Lung (tissue), 11 donors: ENCODE measurements at regions not wholly inside any gene's neighbourhood (a gene's known extent, or its start where the extent isn't known, plus 50 kb on each side); places are given as distances from the start of the nearest gene placed in this dataset.

Source experiments
- ATAC-seq: fragments of 200-7000 bp; cut with Tn5 transposase; one replicate; pipeline ENCODE4 v1.9.1; 2020; ENCODE audit warnings: moderate number of reproducible peaks; ENCODE audit not compliant: insufficient read depth, low FRiP score
- DNase-seq, 3 donors: peaks; one replicate each; pipeline ENCODE4 v3.0.0-alpha.2; 2013 to 2017
- H3K27ac ChIP-seq, 2 donors: one replicate each; pipeline ENCODE4 v1.5.1; 2013; ENCODE audit warnings: mild to moderate bottlenecking in 2 of 2, moderate library complexity in 2 of 2, control low read depth in 1 of 2, inconsistent platforms in 1 of 2, low read depth in 1 of 2, low read length in 1 of 2
- H3K27me3 ChIP-seq, 3 donors: one replicate each; pipeline ENCODE4 v1.5.1; 2013; ENCODE audit warnings: low read length in 2 of 3; ENCODE audit not compliant: control insufficient read depth in 3 of 3, insufficient read depth in 3 of 3
- H3K36me3 ChIP-seq, 4 donors: one replicate each; pipeline ENCODE4 v1.5.1; 2013; ENCODE audit warnings: low read length in 4 of 4, mild to moderate bottlenecking in 1 of 4, moderate library complexity in 1 of 4; ENCODE audit not compliant: control insufficient read depth in 4 of 4, insufficient read depth in 4 of 4
- H3K4me1 ChIP-seq, 5 donors: one replicate each; pipeline ENCODE4 v1.5.1; 2013; ENCODE audit warnings: low read length in 5 of 5, mild to moderate bottlenecking in 2 of 5, moderate library complexity in 1 of 5; ENCODE audit not compliant: control insufficient read depth in 5 of 5, insufficient read depth in 5 of 5
- H3K4me3 ChIP-seq: one replicate; pipeline ENCODE4 v1.5.1; 2013; ENCODE audit warnings: mild to moderate bottlenecking, control low read depth, moderate library complexity
- H3K9ac ChIP-seq, 2 donors: one replicate each; pipeline ENCODE4 v1.5.1; 2013; ENCODE audit warnings: low read length in 2 of 2, control low read depth in 1 of 2; ENCODE audit not compliant: insufficient read depth in 1 of 2
- H3K9me3 ChIP-seq, 4 donors: one replicate each; pipeline ENCODE4 v1.5.1; 2013; ENCODE audit warnings: low read length in 3 of 4, mild to moderate bottlenecking in 1 of 4, moderate library complexity in 1 of 4; ENCODE audit not compliant: control insufficient read depth in 4 of 4, insufficient read depth in 3 of 4
- WGBS, 2 donors: extraction: QIAGEN DNeasy Blood & Tissue Kit; methylation state at CpG; one replicate each; pipeline ENCODE4 v1.1.7; 2013; 5-methylcytosine and 5-hydroxymethylcytosine counted together
- TF ChIP-seq, protein P1 (sequence below): IDR thresholded peaks from 2 replicates; pipeline ENCODE4 v1.5.1; 2012; ENCODE audit warnings: mild to moderate bottlenecking; ENCODE audit errors: control extremely low read depth, extremely low read depth
- donor health status: control.
- donor health status: control.
- donor health status: Bipolar disorder and iron deficiency.
- donor health status: healthy.
- donor health status: DM: yes; HTN: yes; CAD: no.

GRCh38 chr14:61218767-61219166 lies 62.4 kb downstream of the TMEM30B start:
- DNase-seq = peak in 1 of 3 donors; percentile 16
- H3K4me1 ChIP-seq = peaks cover 0 to 20% (median 3%) of the 10 kb centered on the region in 5 donors
- TF ChIP-seq, protein P1, sequence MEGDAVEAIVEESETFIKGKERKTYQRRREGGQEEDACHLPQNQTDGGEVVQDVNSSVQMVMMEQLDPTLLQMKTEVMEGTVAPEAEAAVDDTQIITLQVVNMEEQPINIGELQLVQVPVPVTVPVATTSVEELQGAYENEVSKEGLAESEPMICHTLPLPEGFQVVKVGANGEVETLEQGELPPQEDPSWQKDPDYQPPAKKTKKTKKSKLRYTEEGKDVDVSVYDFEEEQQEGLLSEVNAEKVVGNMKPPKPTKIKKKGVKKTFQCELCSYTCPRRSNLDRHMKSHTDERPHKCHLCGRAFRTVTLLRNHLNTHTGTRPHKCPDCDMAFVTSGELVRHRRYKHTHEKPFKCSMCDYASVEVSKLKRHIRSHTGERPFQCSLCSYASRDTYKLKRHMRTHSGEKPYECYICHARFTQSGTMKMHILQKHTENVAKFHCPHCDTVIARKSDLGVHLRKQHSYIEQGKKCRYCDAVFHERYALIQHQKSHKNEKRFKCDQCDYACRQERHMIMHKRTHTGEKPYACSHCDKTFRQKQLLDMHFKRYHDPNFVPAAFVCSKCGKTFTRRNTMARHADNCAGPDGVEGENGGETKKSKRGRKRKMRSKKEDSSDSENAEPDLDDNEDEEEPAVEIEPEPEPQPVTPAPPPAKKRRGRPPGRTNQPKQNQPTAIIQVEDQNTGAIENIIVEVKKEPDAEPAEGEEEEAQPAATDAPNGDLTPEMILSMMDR = no peak
- no peak for ATAC-seq
- no peak overlapping the region for H3K4me3 ChIP-seq
- H3K27me3 ChIP-seq = no peaks in the 10 kb centered on the region
- H3K9me3 ChIP-seq = no peaks in the 10 kb centered on the region
- H3K27ac ChIP-seq = no peak overlapping the region
- no peaks in the 10 kb centered on the region for H3K36me3 ChIP-seq
- H3K9ac ChIP-seq = no peak overlapping the region
- WGBS, 2 donors = 63 to 70% methylated on average over 6 of the region's 6 CpGs

- no peak for ATAC-seq
- Histone ChIP-seq H3K9me3 (no peaks in the 10 kb centered on the region), H3K27me3 (no peaks in the 10 kb centered on the region), H3K27ac (no peak overlapping the region), H3K4me1 (peaks cover 0 to 20% (median 3%) of the 10 kb centered on the region in 5 donors), H3K36me3 (no peaks in the 10 kb centered on the region), H3K4me3 (no peak overlapping the region), H3K9ac (no peak overlapping the region)
- DNase-seq = no peak
- TF ChIP-seq, protein P1 = no peak
- WGBS, 2 donors = 81 to 83% methylated on average over 5 of the region's 5 CpGs
These were observed 63.0 kb downstream of the TMEM30B start for GRCh38 chr14:61218157-61218556.

- ATAC-seq = no peak
- Histone ChIP-seq H3K27ac (no peak overlapping the region), H3K9ac (no peak overlapping the region), H3K36me3 (no peaks in the 10 kb centered on the region), H3K9me3 (no peaks in the 10 kb centered on the region), H3K27me3 (no peaks in the 10 kb centered on the region), H3K4me1 (peaks cover 0 to 19% (median 3%) of the 10 kb centered on the region in 5 donors), H3K4me3 (no peak overlapping the region)
- TF ChIP-seq, protein P1 = no peak
- WGBS, 2 donors = 76 to 79% methylated on average over 2 of the region's 2 CpGs
- DNase-seq = no peak
These were observed 63.6 kb downstream of the TMEM30B start for GRCh38 chr14:61217516-61217915.
